ENCODE measurements at regions not wholly inside any gene's neighbourhood (a gene's known extent, or its start where the extent isn't known, plus 50 kb on each side); places are given as distances from the start of the nearest gene placed in this dataset.

GRCh38 chr12:92226071-92226661 is 80.5 kb upstream of the BTG1 start:
- TF ChIP-seq CTCF (IDR thresholded peaks at IDR 0.05) (no peak), RAD21 (IDR thresholded peaks at IDR 0.05; ENCODE audit: low read length) (no peak), NRF1 (IDR thresholded peaks at IDR 0.05; ENCODE audit: low read depth, low read length) (no peak), RFX5 (IDR thresholded peaks at IDR 0.05; ENCODE audit: low read length) (no peak), SIN3A (IDR thresholded peaks at IDR 0.05; ENCODE audit: borderline replicate concordance, low read depth, low read length) (no peak), EZH2phosphoT487 (IDR thresholded peaks at IDR 0.05; ENCODE audit: borderline replicate concordance, low read depth) (no peak), USF1 (IDR thresholded peaks at IDR 0.05; ENCODE audit: borderline replicate concordance, low read depth) (no peak), EP300 (IDR thresholded peaks at IDR 0.05; ENCODE audit: borderline replicate concordance in 1 of 2, low read depth in 1 of 2, low read length in 1 of 2) (no peak), MXI1 (IDR thresholded peaks at IDR 0.05; ENCODE audit: low read depth, low read length) (no peak), POLR2AphosphoS5 (IDR thresholded peaks at IDR 0.05; ENCODE audit: low read depth, low read length) (no peak), REST (IDR thresholded peaks at IDR 0.05; ENCODE audit: low read depth, low read length) (no peak), ELF1 (IDR thresholded peaks at IDR 0.05) (no peak)
